B cell (primary cell): ENCODE measurements at regions not wholly inside any gene's neighbourhood (a gene's known extent, or its start where the extent isn't known, plus 50 kb on each side); places are given as distances from the start of the nearest gene placed in this dataset.

Source experiments
- ATAC-seq: fragments of 200-7000 bp; cut with Tn5 transposase; one replicate; pipeline ENCODE4 v1.10.0; 2021; ENCODE audit warnings: low read depth, mild to moderate bottlenecking, moderate number of reproducible peaks, moderate library complexity
- CTCF ChIA-PET: fragments of 350-600 bp; sonication (Branson Sonifier 250); formaldehyde crosslinking; loops from one replicate; lab custom pipeline; 2021; ENCODE audit warnings: antibody characterized with exemption, inconsistent platforms; lab: Charles Lee
- POLR2A ChIA-PET: fragments of 350-600 bp; sonication (Branson Sonifier 250); formaldehyde crosslinking; loops from one replicate; lab custom pipeline; 2021; ENCODE audit warnings: antibody characterized with exemption; lab: Charles Lee
- DNase-seq: peaks from one replicate; pipeline ENCODE4 v3.0.0; 2013
- H2AFZ ChIP-seq: 2 replicates; pipeline ENCODE4 v1.6.1; 2012; ENCODE audit warnings: mild to moderate bottlenecking, low read depth, low read length; ENCODE audit not compliant: insufficient read depth, poor library complexity, severe bottlenecking
- H3K27ac ChIP-seq, 2 donors: 1 replicate in 1 of 2; 2 replicates in 1 of 2; pipeline ENCODE4 v1.5.1; 2012 to 2013; ENCODE audit warnings: low read length in 2 of 2, mild to moderate bottlenecking in 2 of 2, moderate library complexity in 1 of 2
- H3K27me3 ChIP-seq, 4 experiments: fragments of 200-600 bp in 1 of 4; sonication (generic) in 1 of 4; replicated peaks in 1 of 4; 1 replicate in 2 of 4; 2 replicates in 2 of 4; pipeline versions ENCODE4 v1.6.1 to v1.7.0; 2013 to 2016; ENCODE audit warnings: low read length in 3 of 4, mild to moderate bottlenecking in 2 of 4, mixed read lengths in 1 of 4, moderate library complexity in 1 of 4; ENCODE audit not compliant: insufficient read depth in 4 of 4, control insufficient read depth in 3 of 4; ENCODE audit errors: control extremely low read depth in 1 of 4
- H3K36me3 ChIP-seq, 2 experiments: replicated peaks in 1 of 2; 1 replicate in 1 of 2; 2 replicates in 1 of 2; pipeline versions ENCODE4 v1.6.1 to v1.7.1; 2013; ENCODE audit warnings: low read length in 1 of 2; ENCODE audit not compliant: insufficient read depth in 2 of 2, control insufficient read depth in 1 of 2; ENCODE audit errors: control extremely low read depth in 1 of 2, extremely low read depth in 1 of 2
- H3K4me1 ChIP-seq, 2 donors: fragments of 200-600 bp in 1 of 2; sonication (generic) in 1 of 2; 1 replicate in 1 of 2; 2 replicates in 1 of 2; pipeline versions ENCODE4 v1.5.1 to v1.6.1; 2013 to 2017; ENCODE audit warnings: low read length in 2 of 2; ENCODE audit not compliant: control insufficient read depth in 2 of 2, insufficient read depth in 2 of 2
- H3K4me2 ChIP-seq: replicated peaks from 2 replicates; pipeline ENCODE3; 2012; ENCODE audit warnings: mild to moderate bottlenecking, low read depth, low read length; ENCODE audit not compliant: poor library complexity, severe bottlenecking
- H3K4me3 ChIP-seq, 5 experiments: fragments of 200-600 bp in 1 of 5; sonication (generic) in 1 of 5; 1 replicate in 3 of 5; 2 replicates in 2 of 5; pipeline versions ENCODE4 v1.5.1 to v1.7.0; 2011 to 2016; ENCODE audit warnings: low read length in 4 of 5, mild to moderate bottlenecking in 4 of 5, low read depth in 2 of 5, control low read depth in 1 of 5, moderate library complexity in 1 of 5; ENCODE audit not compliant: insufficient read depth in 1 of 5; ENCODE audit errors: control extremely low read depth in 1 of 5, extremely low read depth in 1 of 5
- H3K79me2 ChIP-seq: fragments of 200-600 bp; sonication (generic); one replicate; pipeline ENCODE4 v1.6.0; 2016; ENCODE audit warnings: low read length; ENCODE audit not compliant: control insufficient read depth, insufficient read depth
- H3K9ac ChIP-seq: fragments of 200-600 bp; sonication (generic); 2 replicates; pipeline ENCODE4 v1.6.1; 2017; ENCODE audit warnings: mild to moderate bottlenecking, low read length, moderate library complexity
- H3K9me3 ChIP-seq, 3 donors: one replicate each; pipeline versions ENCODE4 v1.6.1 to v1.7.1; 2013; ENCODE audit warnings: low read length in 2 of 3; ENCODE audit not compliant: control insufficient read depth in 2 of 3, insufficient read depth in 1 of 3; ENCODE audit errors: control extremely low read depth in 1 of 3
- H4K20me1 ChIP-seq: 2 replicates; pipeline ENCODE4 v1.6.0; 2012; ENCODE audit warnings: mild to moderate bottlenecking, low read length; ENCODE audit not compliant: insufficient read depth, control insufficient read depth, poor library complexity, severe bottlenecking
- H3K27ac Mint-ChIP-seq: one replicate; pipeline ENCODE4 v1.8.0; 2021; ENCODE audit warnings: mixed read lengths
- H3K27me3 Mint-ChIP-seq: one replicate; pipeline ENCODE4 v1.8.0; 2021; ENCODE audit warnings: mixed read lengths
- H3K4me1 Mint-ChIP-seq: one replicate; pipeline ENCODE4 v1.8.0; 2021; ENCODE audit warnings: mixed read lengths
- H3K4me3 Mint-ChIP-seq: one replicate; pipeline ENCODE4 v1.8.0; 2021; ENCODE audit warnings: mixed read lengths
- H3K9me3 Mint-ChIP-seq: one replicate; pipeline ENCODE4 v1.8.0; 2022; ENCODE audit warnings: mixed read lengths; ENCODE audit not compliant: insufficient read depth
- CTCF ChIP-seq: fragments of 200-600 bp; IDR thresholded peaks from one replicate; pipeline ENCODE4 v1.8.0; 2022; ENCODE audit warnings: antibody characterized with exemption, mild to moderate bottlenecking
- EZH2 ChIP-seq: IDR thresholded peaks from 2 replicates; pipeline ENCODE4 v1.6.1; 2012; ENCODE audit warnings: borderline replicate concordance, low read depth, mild to moderate bottlenecking, moderate library complexity, low read length; ENCODE audit not compliant: insufficient read depth, poor library complexity, severe bottlenecking
- WGBS: methylation state at CpG from one replicate; pipeline ENCODE4 v1.1.5; 2013; ENCODE audit warnings: missing lambda C conversion rate; ENCODE audit not compliant: insufficient coverage; 5-methylcytosine and 5-hydroxymethylcytosine counted together
- intact Hi-C: fragments of 100-400 bp; cut with micrococcal nuclease; formaldehyde crosslinking; loops from one replicate; pipeline ENCODE4 v1.10.0; 2022

GRCh38 chr6:141728330-141728729 is 404.4 kb upstream of the GJE1 start:
- CTCF ChIA-PET: no interaction called here

GRCh38 chr6:141726248-141726647 is 406.5 kb upstream of the GJE1 start:
- Histone ChIP-seq H3K27me3 (no peaks in the 10 kb centered on the region), H2AFZ (no peak overlapping the region), H3K9me3 (no peaks in the 10 kb centered on the region), H3K4me2 (no peak overlapping the region), H3K4me3 (no peak overlapping the region), H3K27ac (no peak overlapping the region), H3K4me1 (no peaks in the 10 kb centered on the region), H3K9ac (no peak overlapping the region), H4K20me1 (no peaks in the 10 kb centered on the region), H3K36me3 (no peaks in the 10 kb centered on the region), H3K79me2 (no peaks in the 10 kb centered on the region)
- ChIA-PET CTCF (no interaction called here), POLR2A (no interaction called here)
- DNase-seq (no peak), ATAC-seq (no peak)
- H3K4me3 Mint-ChIP-seq: no peak overlapping the region
- TF ChIP-seq CTCF (no peak), EZH2 (no peak)
- H3K9me3 Mint-ChIP-seq: no peaks in the 10 kb centered on the region
- H3K27me3 Mint-ChIP-seq: no peaks in the 10 kb centered on the region
- intact Hi-C loops: no loop called here
- WGBS: 63% methylated on average over 2 of the region's 3 CpGs
- no peaks in the 10 kb centered on the region for H3K4me1 Mint-ChIP-seq
- H3K27ac Mint-ChIP-seq: no peak overlapping the region

More at GRCh38 chr6:141728330-141728729, 404.4 kb upstream of the GJE1 start:
- Mint-ChIP-seq H3K4me1 (no peaks in the 10 kb centered on the region), H3K4me3 (no peak overlapping the region), H3K27me3 (no peaks in the 10 kb centered on the region), H3K9me3 (no peaks in the 10 kb centered on the region), H3K27ac (no peak overlapping the region)
- ATAC-seq: no peak
- Histone ChIP-seq H3K9ac (no peak overlapping the region), H2AFZ (no peak overlapping the region), H3K36me3 (no peaks in the 10 kb centered on the region), H3K4me3 (no peak overlapping the region), H3K27ac (no peak overlapping the region), H3K4me2 (no peak overlapping the region), H3K27me3 (no peaks in the 10 kb centered on the region), H3K4me1 (no peaks in the 10 kb centered on the region), H4K20me1 (no peaks in the 10 kb centered on the region), H3K79me2 (no peaks in the 10 kb centered on the region), H3K9me3 (no peaks in the 10 kb centered on the region)
- intact Hi-C loops: no loop called here
- no CpG with 5 or more reads among the region's 4 CpGs for WGBS
- TF ChIP-seq EZH2: no peak
- TF ChIP-seq CTCF: no peak
- POLR2A ChIA-PET: no interaction called here
- no peak for DNase-seq
